T-helper 1 cell treated with Interleukin-12 subunit alpha and Interleukin-12 subunit beta and Interleukin-4 antibody, amounts not matched to agents 30 μg/mL and 1 μg/mL, for 36 hours (primary cell): ENCODE measurements at regions not wholly inside any gene's neighbourhood (a gene's known extent, or its start where the extent isn't known, plus 50 kb on each side); places are given as distances from the start of the nearest gene placed in this dataset.
"Not testable (repeated sequence)": the region's sequence is repeated elsewhere in the genome, so short reads cannot be mapped to it uniquely, and the experiment has no call there.

Experiments
- H3K27ac Mint-ChIP-seq: one replicate; pipeline ENCODE4 v1.8.0; 2021; ENCODE audit warnings: mild to moderate bottlenecking, mixed read lengths
- H3K27me3 Mint-ChIP-seq: one replicate; pipeline ENCODE4 v1.8.0; 2021; ENCODE audit warnings: low read depth, mixed read lengths
- H3K36me3 Mint-ChIP-seq: one replicate; pipeline ENCODE4 v1.8.0; 2021; ENCODE audit warnings: low read depth, mixed read lengths
- H3K4me1 Mint-ChIP-seq: one replicate; pipeline ENCODE4 v1.8.0; 2021; ENCODE audit warnings: low read depth, mixed read lengths
- H3K4me3 Mint-ChIP-seq: one replicate; pipeline ENCODE4 v1.8.0; 2021; ENCODE audit warnings: mild to moderate bottlenecking, moderate library complexity, mixed read lengths
- H3K9me3 Mint-ChIP-seq: one replicate; pipeline ENCODE4 v1.8.0; 2021; ENCODE audit warnings: mixed read lengths

DNA sequence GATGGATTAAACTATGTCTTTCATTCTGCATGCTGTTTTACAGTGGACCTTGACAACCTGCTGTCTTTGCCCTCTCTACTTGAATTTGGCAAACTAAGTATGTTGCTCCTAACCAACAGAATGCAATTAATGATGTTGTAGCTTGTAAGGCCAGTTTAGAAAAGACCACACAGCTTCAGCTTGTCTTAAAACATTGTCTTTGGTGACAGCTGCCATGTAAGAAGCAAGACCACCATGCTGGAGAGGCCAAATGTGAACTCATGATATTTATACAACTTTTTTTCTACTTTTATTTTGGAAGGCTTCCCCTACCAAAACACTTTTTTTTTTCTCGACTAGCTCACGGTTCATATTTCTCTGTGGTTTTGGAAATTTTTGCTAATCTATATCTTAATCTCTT lies 278.0 kb upstream of the GNPDA2 start:
- Mint-ChIP-seq H3K27me3 (no peaks in the 10 kb centered on the region), H3K36me3 (no peaks in the 10 kb centered on the region), H3K27ac (no peak overlapping the region), H3K9me3 (peaks cover 7% of the 10 kb centered on the region), H3K4me1 (no peaks in the 10 kb centered on the region), H3K4me3 (no peak overlapping the region)

- Mint-ChIP-seq H3K27ac (no peak overlapping the region), H3K9me3 (peaks cover 13% of the 10 kb centered on the region), H3K27me3 (no peaks in the 10 kb centered on the region), H3K4me3 (no peak overlapping the region), H3K4me1 (no peaks in the 10 kb centered on the region), H3K36me3 (no peaks in the 10 kb centered on the region)
These were observed 270.0 kb upstream of the GNPDA2 start for GRCh38 chr4:44996276-44996845.

- peaks cover 19% of the 10 kb centered on the region for H3K9me3 Mint-ChIP-seq
- no peaks in the 10 kb centered on the region for H3K36me3 Mint-ChIP-seq
- no peaks in the 10 kb centered on the region for H3K4me1 Mint-ChIP-seq
- no peak overlapping the region for H3K27ac Mint-ChIP-seq
- H3K27me3 Mint-ChIP-seq = no peaks in the 10 kb centered on the region
- no peak overlapping the region for H3K4me3 Mint-ChIP-seq
These were observed 261.7 kb upstream of the GNPDA2 start for GRCh38 chr4:44988011-44988410.

GRCh38 chr4:44985938-44986337 lies 259.6 kb upstream of the GNPDA2 start:
- Mint-ChIP-seq H3K27ac (no peak overlapping the region), H3K27me3 (no peaks in the 10 kb centered on the region), H3K4me3 (no peak overlapping the region), H3K9me3 (peaks cover 10% of the 10 kb centered on the region), H3K36me3 (no peaks in the 10 kb centered on the region), H3K4me1 (no peaks in the 10 kb centered on the region)

GRCh38 chr4:44985152-44985551 lies 258.8 kb upstream of the GNPDA2 start:
- Mint-ChIP-seq H3K4me1 (no peaks in the 10 kb centered on the region), H3K27me3 (no peaks in the 10 kb centered on the region), H3K4me3 (no peak overlapping the region), H3K27ac (no peak overlapping the region), H3K9me3 (peaks cover 10% of the 10 kb centered on the region), H3K36me3 (no peaks in the 10 kb centered on the region)

- Mint-ChIP-seq H3K27me3 (no peaks in the 10 kb centered on the region), H3K36me3 (no peaks in the 10 kb centered on the region), H3K9me3 (peaks cover 4% of the 10 kb centered on the region), H3K27ac (no peak overlapping the region), H3K4me1 (no peaks in the 10 kb centered on the region), H3K4me3 (no peak overlapping the region)
These were observed 257.7 kb upstream of the GNPDA2 start for GRCh38 chr4:44984083-44984482.

GRCh38 chr4:44983083-44983482 lies 256.7 kb upstream of the GNPDA2 start:
- Mint-ChIP-seq H3K27me3 (no peaks in the 10 kb centered on the region), H3K4me1 (no peaks in the 10 kb centered on the region), H3K27ac (no peak overlapping the region), H3K9me3 (no peaks in the 10 kb centered on the region), H3K4me3 (no peak overlapping the region), H3K36me3 (no peaks in the 10 kb centered on the region)

GRCh38 chr4:44978020-44978419 lies 251.7 kb upstream of the GNPDA2 start:
- Mint-ChIP-seq H3K36me3 (no peaks in the 10 kb centered on the region), H3K4me3 (no peak overlapping the region), H3K27me3 (no peaks in the 10 kb centered on the region), H3K4me1 (no peaks in the 10 kb centered on the region), H3K27ac (no peak overlapping the region), H3K9me3 (no peaks in the 10 kb centered on the region)

DNA sequence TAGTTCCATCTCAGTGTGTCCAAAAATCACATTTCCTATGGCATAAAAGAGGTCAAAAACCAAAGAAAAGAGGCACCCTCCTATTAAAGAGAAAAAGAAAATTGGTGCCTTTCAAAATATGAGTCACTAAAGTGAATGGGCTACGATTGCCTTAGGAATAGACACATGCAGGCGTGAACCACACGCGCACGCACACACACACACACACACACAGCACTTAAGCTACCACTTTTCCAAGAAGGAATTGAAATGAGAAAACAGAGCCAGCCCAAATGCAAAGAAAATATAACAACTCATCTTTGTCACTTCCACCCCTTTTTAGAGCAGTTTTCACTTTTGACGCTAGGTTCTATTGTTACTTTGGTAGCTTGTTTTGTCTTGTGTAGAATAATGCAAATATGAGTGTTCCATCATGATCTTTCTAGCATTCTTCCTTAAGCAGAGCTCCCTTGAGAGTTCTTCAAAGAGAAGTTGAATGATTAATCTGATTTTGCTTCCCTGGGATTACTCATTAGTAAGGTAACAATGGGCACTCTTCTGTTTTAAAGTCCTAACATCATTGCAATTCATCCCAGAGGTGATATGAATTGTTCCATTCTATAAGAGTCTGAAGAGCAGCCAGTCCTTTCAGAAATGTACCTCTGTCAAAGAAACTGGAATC lies 239.2 kb upstream of the GNPDA2 start:
- no peaks in the 10 kb centered on the region for H3K27me3 Mint-ChIP-seq
- no peak overlapping the region for H3K4me3 Mint-ChIP-seq
- no peaks in the 10 kb centered on the region for H3K36me3 Mint-ChIP-seq
- H3K9me3 Mint-ChIP-seq = peaks cover 16% of the 10 kb centered on the region
- no peaks in the 10 kb centered on the region for H3K4me1 Mint-ChIP-seq
- no peak overlapping the region for H3K27ac Mint-ChIP-seq

GRCh38 chr4:44964086-44964485 lies 237.7 kb upstream of the GNPDA2 start:
- H3K4me3 Mint-ChIP-seq, H3K4me1 Mint-ChIP-seq: not testable (repeated sequence)

DNA sequence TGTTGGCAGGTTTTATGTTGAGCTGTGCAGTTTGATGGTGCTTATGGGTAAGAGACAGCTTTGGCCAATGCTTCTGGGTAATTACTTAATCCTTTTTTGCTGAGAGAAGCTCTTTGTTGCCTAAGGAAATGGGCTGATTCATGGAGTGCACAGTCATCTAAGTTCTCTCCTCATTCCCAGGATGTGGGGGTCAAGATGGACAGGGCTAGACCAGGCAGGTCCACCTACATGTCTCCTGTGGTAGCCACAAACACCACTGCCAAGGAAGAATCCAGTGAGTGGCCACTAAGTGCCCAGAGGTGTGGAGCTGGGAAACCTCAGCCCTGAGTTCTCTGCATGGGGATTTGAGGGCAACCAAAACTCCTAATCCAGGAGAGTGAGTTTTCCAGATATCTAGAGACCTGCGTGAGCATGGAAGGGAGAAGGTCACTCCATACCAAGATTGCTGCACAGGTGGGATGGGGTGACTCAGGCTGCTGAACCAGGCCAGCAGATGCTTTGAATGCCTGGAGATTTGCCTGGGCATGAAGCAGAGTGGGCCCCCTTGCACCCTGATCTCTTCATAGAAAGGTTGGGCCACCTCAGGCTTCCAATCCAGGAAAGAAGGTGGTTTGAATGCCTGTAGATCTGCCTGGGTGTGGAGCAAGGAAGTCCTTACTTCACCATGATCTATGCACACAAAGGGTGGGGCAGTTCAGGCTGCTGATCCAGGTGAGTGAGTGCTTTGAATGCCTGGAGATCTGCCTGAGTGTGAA lies 234.8 kb upstream of the GNPDA2 start:
- Mint-ChIP-seq H3K4me3 (no peak overlapping the region), H3K4me1 (no peaks in the 10 kb centered on the region), H3K9me3 (peaks cover 18% of the 10 kb centered on the region), H3K27ac (no peak overlapping the region), H3K36me3 (no peaks in the 10 kb centered on the region), H3K27me3 (no peaks in the 10 kb centered on the region)

More at GRCh38 chr4:44964086-44964485, 237.7 kb upstream of the GNPDA2 start:
- peaks cover 24% of the 10 kb centered on the region for H3K9me3 Mint-ChIP-seq
- H3K27ac Mint-ChIP-seq, H3K27me3 Mint-ChIP-seq, H3K36me3 Mint-ChIP-seq: not testable (repeated sequence)

DNA sequence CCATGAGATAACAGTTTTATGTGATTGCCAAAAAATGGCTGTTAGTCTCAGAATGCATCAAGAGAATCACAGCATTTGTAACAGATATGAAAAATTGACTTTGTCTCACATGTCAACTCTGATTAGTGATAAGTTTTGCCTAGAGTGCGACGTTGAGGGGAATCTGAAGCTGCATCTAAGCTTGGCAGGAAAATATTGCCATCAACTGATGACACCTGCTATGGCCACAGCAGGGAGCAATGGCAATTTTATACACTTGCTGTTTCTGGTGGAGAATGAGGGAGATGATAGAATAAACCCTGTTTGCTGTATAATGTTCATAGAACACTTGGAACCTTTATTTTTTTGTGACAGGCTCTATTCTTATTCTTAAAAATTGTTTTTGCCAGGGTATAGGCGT lies 205.4 kb upstream of the GNPDA2 start:
- Mint-ChIP-seq H3K27me3 (no peaks in the 10 kb centered on the region), H3K27ac (no peak overlapping the region), H3K9me3 (no peaks in the 10 kb centered on the region), H3K36me3 (no peaks in the 10 kb centered on the region), H3K4me1 (no peaks in the 10 kb centered on the region), H3K4me3 (no peak overlapping the region)

GRCh38 chr4:44928785-44929184 lies 202.4 kb upstream of the GNPDA2 start:
- H3K4me1 Mint-ChIP-seq = no peaks in the 10 kb centered on the region
- H3K4me3 Mint-ChIP-seq = no peak overlapping the region
- no peaks in the 10 kb centered on the region for H3K36me3 Mint-ChIP-seq
- H3K9me3 Mint-ChIP-seq = no peaks in the 10 kb centered on the region
- no peak overlapping the region for H3K27ac Mint-ChIP-seq
- H3K27me3 Mint-ChIP-seq = no peaks in the 10 kb centered on the region

DNA sequence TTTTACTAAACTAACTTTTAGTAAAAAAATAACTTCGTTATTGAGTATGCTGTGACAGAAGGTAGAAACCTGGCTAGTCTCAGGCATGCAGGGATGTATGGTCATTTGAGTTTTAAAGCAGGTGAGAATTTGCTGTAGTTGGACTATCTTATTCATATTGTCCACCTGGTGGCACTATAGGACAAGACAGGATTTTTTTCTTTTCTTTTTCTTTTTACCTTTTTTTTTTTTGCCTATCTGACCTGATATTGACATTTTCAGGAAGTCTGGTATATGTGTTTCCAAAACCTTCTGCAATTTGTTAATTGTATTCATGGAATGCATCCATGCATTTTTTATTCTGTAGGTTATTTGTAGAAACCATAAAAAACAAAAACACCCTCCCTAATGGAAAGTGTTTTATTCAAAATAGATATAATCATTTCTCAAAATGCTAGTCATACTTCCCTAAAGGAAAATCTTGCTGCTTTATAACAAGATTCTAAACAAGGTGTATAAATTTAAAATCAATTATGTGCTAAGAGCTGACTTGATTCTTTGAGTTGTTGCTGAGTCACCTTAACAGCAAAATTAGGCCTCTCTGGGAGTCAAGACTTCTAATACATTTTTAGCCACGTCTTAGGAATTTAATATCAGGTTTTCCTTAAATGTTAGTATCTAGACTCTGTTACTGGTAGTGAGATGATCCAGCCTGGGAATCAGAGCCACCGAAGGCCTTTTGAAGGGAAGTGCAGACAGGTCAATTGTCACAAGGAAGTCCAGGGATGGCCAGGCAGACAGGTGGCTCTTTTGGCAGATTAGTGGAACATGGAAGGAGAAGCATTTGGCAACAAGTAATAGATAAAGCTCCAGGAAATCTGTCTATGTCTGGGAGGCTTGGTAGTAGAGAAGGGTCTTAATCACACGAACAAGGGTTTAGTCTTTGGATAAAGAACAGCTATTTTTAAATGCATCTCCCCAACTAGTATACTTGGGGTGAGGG lies 201.3 kb upstream of the GNPDA2 start:
- H3K27me3 Mint-ChIP-seq = no peaks in the 10 kb centered on the region
- H3K27ac Mint-ChIP-seq = no peak overlapping the region
- no peaks in the 10 kb centered on the region for H3K36me3 Mint-ChIP-seq
- H3K9me3 Mint-ChIP-seq = no peaks in the 10 kb centered on the region
- no peaks in the 10 kb centered on the region for H3K4me1 Mint-ChIP-seq
- H3K4me3 Mint-ChIP-seq = no peak overlapping the region
